ENCODE measurements at regions not wholly inside any gene's neighbourhood (a gene's known extent, or its start where the extent isn't known, plus 50 kb on each side); places are given as distances from the start of the nearest gene placed in this dataset.
A peak's percentile ranks its signal among the peaks of the same experiment; 100 is the strongest.

DNA sequence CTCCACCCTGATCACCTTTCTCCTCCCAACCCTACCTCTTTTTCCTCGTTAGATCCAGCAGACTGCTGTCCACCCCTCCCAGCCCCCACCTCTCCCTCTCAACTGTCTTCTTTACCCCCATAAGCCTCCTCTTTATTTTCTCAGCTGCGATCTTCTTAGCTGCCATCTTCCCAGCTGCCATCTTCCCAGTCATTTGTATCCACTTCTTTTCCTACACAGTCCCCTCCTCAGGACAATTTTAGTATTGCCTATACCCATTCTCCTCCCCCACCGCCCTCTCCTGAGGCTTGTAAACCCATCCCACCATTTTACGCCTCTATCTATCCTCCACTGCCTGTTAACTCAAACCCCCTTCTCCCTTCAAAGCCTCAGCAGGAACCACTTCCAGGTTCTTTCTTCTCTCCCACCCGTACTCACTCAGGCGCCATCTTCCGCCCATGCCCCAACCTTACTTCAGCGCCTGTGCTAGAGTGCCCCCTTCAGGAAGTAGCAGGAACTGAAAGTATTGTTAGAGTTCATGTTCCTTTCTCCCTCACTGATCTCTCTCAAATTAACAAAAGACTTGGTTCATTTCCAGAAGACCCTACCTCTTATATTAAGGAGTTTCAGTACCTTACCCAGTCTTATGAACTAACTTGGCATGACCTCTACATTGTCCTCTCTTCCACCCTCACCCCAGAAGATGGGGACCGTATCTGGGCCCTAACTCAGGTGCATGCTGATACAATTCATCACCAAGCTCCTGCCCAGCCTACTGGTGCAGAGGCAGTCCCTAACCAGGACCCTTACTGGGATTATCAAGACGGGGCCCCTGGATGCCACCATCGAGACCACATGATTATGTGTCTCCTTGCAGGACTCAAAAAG, 236.0 kb downstream of the ADGRG6 start:
- Histone ChIP-seq H3K27ac (ENCODE audit: low read depth in 2 of 2, low read length in 1 of 2) (no peak overlapping the region), H4K20me1 (ENCODE audit: insufficient read depth) (no peaks in the 10 kb centered on the region), H3K4me1 (ENCODE audit: control insufficient read depth in 1 of 2, insufficient read depth in 2 of 2, low read depth in 1 of 2, low read length in 1 of 2) (no peaks in the 10 kb centered on the region), H3K9ac (no peak overlapping the region), H3F3A (replicated peaks; ENCODE audit: insufficient read depth) (no peaks in the 10 kb centered on the region), H3K9me2 (no peaks in the 10 kb centered on the region), H3K27me3 (ENCODE audit: insufficient read depth) (no peaks in the 10 kb centered on the region), H3K4me2 (no peak overlapping the region), H2AFZ (ENCODE audit: low read depth) (no peak overlapping the region; the same call in 1 of the 2 replicates), H3K79me2 (ENCODE audit: insufficient read depth) (no peaks in the 10 kb centered on the region), H3K36me3 (replicated peaks in 1 of 2; ENCODE audit: control insufficient read depth in 1 of 2, insufficient read depth in 2 of 2, low read length in 1 of 2) (no peaks in the 10 kb centered on the region), H3K4me3 (ENCODE audit: low read depth in 2 of 2, low read length in 1 of 2) (no peak overlapping the region), H3K9me3 (no peaks in the 10 kb centered on the region)
- no peak for DNase-seq
- ChIA-PET CTCF (interaction anchor here (1.7 kb wide), 1 partner anchor 63 kb away, joined by 5 read pairs; no protein-coding TSS in a partner anchor), POLR2A (no interaction called here)
- WGBS (ENCODE audit: low lambda C conversion rate): 62% methylated on average over 10 of the region's 11 CpGs
- TF ChIP-seq YY1 (IDR thresholded peaks at IDR 0.05; ENCODE audit: low read depth): no peak
- TF ChIP-seq POLR2AphosphoS5 (IDR thresholded peaks at IDR 0.05; ENCODE audit: low read depth, low read length): no peak
- TF ChIP-seq, protein P1, sequence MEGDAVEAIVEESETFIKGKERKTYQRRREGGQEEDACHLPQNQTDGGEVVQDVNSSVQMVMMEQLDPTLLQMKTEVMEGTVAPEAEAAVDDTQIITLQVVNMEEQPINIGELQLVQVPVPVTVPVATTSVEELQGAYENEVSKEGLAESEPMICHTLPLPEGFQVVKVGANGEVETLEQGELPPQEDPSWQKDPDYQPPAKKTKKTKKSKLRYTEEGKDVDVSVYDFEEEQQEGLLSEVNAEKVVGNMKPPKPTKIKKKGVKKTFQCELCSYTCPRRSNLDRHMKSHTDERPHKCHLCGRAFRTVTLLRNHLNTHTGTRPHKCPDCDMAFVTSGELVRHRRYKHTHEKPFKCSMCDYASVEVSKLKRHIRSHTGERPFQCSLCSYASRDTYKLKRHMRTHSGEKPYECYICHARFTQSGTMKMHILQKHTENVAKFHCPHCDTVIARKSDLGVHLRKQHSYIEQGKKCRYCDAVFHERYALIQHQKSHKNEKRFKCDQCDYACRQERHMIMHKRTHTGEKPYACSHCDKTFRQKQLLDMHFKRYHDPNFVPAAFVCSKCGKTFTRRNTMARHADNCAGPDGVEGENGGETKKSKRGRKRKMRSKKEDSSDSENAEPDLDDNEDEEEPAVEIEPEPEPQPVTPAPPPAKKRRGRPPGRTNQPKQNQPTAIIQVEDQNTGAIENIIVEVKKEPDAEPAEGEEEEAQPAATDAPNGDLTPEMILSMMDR (IDR thresholded peaks at IDR 0.05): peak; percentile 54
- TF ChIP-seq NFIC (IDR thresholded peaks at IDR 0.05; ENCODE audit: borderline replicate concordance): no peak
- peak; percentile 41 for TF ChIP-seq RAD21 (IDR thresholded peaks at IDR 0.05; ENCODE audit: low read length)

DNA sequence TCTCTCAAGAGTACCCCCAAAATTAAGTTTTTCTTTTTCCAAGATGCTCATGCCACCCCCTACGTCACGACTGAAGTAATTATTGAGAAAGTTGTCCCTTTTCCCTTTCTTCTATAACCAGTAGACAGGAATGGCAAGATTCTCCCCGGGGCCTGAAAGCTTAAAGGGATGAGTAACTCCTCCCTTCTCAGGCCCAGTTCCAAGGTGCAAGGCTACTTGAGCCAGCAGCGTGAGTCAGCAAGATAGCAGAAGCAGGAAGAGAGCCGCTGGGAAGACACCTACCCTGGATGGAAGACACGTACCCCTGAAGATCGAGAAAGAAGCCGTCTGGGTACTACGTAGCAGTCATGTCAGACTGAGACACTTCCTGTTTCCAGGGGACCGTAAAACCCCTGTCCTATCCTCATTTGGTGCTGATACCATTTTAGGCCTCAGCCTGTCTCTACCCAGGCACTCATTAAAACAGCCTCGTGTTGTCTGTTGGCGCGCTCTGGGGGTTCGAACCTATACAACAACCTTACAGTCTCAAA, 241.0 kb downstream of the ADGRG6 start:
- Histone ChIP-seq H3K9me3 (no peaks in the 10 kb centered on the region), H3K79me2 (ENCODE audit: insufficient read depth) (no peaks in the 10 kb centered on the region), H3K4me2 (no peak overlapping the region), H3K9ac (no peak overlapping the region), H3K4me1 (ENCODE audit: control insufficient read depth in 1 of 2, insufficient read depth in 2 of 2, low read depth in 1 of 2, low read length in 1 of 2) (no peaks in the 10 kb centered on the region), H3K9me2 (no peaks in the 10 kb centered on the region), H3K27ac (ENCODE audit: low read depth in 2 of 2, low read length in 1 of 2) (no peak overlapping the region), H3K27me3 (ENCODE audit: insufficient read depth) (no peaks in the 10 kb centered on the region), H3F3A (replicated peaks; ENCODE audit: insufficient read depth) (no peaks in the 10 kb centered on the region), H4K20me1 (ENCODE audit: insufficient read depth) (no peaks in the 10 kb centered on the region), H3K4me3 (ENCODE audit: low read depth in 2 of 2, low read length in 1 of 2) (no peak overlapping the region), H3K36me3 (replicated peaks in 1 of 2; ENCODE audit: control insufficient read depth in 1 of 2, insufficient read depth in 2 of 2, low read length in 1 of 2) (no peaks in the 10 kb centered on the region), H2AFZ (ENCODE audit: low read depth) (peak overlapping the region; percentile 65)
- POLR2A ChIA-PET: no interaction called here
- WGBS (ENCODE audit: low lambda C conversion rate): 76% methylated on average over 14 of the region's 14 CpGs
- DNase-seq: no peak
- CTCF ChIA-PET: no interaction called here
- TF ChIP-seq, protein P2, sequence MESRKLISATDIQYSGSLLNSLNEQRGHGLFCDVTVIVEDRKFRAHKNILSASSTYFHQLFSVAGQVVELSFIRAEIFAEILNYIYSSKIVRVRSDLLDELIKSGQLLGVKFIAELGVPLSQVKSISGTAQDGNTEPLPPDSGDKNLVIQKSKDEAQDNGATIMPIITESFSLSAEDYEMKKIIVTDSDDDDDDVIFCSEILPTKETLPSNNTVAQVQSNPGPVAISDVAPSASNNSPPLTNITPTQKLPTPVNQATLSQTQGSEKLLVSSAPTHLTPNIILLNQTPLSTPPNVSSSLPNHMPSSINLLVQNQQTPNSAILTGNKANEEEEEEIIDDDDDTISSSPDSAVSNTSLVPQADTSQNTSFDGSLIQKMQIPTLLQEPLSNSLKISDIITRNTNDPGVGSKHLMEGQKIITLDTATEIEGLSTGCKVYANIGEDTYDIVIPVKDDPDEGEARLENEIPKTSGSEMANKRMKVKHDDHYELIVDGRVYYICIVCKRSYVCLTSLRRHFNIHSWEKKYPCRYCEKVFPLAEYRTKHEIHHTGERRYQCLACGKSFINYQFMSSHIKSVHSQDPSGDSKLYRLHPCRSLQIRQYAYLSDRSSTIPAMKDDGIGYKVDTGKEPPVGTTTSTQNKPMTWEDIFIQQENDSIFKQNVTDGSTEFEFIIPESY (IDR thresholded peaks at IDR 0.05; ENCODE audit: borderline replicate concordance, low read depth): no peak
- no peak for TF ChIP-seq SIN3A (IDR thresholded peaks at IDR 0.05; ENCODE audit: borderline replicate concordance, low read depth, low read length)
- peak; percentile 54; the same call in 1 of the 2 replicates for TF ChIP-seq ELF1 (IDR thresholded peaks at IDR 0.05)
- no peak for TF ChIP-seq EP300 (IDR thresholded peaks at IDR 0.05; ENCODE audit: borderline replicate concordance in 1 of 2, low read depth in 1 of 2, low read length in 1 of 2)
- TF ChIP-seq FOXM1 (IDR thresholded peaks at IDR 0.05; ENCODE audit: low read depth): no peak
- TF ChIP-seq CHD2 (IDR thresholded peaks at IDR 0.05; ENCODE audit: low read length, partially characterized antibody): no peak
- peak; percentile 19; the same call in 1 of the 2 replicates for TF ChIP-seq NFIC (IDR thresholded peaks at IDR 0.05; ENCODE audit: borderline replicate concordance)
- no peak for TF ChIP-seq YY1 (IDR thresholded peaks at IDR 0.05; ENCODE audit: low read depth)
- TF ChIP-seq FOSL2 (IDR thresholded peaks at IDR 0.05; ENCODE audit: borderline replicate concordance, low read depth): peak; percentile 22; the same call in 1 of the 2 replicates
- TF ChIP-seq FOXJ3 (CRISPR knock-in tag; IDR thresholded peaks at IDR 0.05): no peak

Data from SK-N-SH (cell line).